ENCODE measurements at regions not wholly inside any gene's neighbourhood (a gene's known extent, or its start where the extent isn't known, plus 50 kb on each side); places are given as distances from the start of the nearest gene placed in this dataset.
"Not testable (repeated sequence)": the region's sequence is repeated elsewhere in the genome, so short reads cannot be mapped to it uniquely, and the experiment has no call there.

DNA sequence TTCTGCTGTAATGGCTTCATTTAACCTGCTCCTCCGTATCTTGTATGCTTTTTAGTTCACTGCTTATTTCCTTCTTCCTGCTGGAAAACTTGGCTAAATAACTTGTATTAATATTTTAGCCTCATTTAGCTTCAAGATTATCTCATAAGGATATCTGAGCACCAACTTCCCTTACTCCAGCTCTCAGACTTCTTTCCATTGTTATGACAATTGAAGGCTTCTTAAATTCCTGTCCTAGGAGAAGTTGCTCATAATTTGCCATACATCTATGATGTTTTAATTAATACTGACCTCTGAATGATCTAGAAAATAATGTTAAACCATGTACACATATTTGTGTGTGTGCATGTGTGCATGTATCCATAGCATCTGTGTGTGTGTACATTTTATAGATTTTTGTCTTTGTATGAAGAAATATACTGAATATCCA, 1524.4 kb upstream of the TPTE start:
- H3K27me3 ChIP-seq (ENCODE audit: insufficient read depth, poor library complexity, severe bottlenecking), result no peaks in the 10 kb centered on the region
- H3K27ac ChIP-seq (replicated peaks), result no peak overlapping the region
- H3K4me3 ChIP-seq (replicated peaks; ENCODE audit: insufficient read depth, low read length), result no peak overlapping the region
- TF ChIP-seq, protein P1, sequence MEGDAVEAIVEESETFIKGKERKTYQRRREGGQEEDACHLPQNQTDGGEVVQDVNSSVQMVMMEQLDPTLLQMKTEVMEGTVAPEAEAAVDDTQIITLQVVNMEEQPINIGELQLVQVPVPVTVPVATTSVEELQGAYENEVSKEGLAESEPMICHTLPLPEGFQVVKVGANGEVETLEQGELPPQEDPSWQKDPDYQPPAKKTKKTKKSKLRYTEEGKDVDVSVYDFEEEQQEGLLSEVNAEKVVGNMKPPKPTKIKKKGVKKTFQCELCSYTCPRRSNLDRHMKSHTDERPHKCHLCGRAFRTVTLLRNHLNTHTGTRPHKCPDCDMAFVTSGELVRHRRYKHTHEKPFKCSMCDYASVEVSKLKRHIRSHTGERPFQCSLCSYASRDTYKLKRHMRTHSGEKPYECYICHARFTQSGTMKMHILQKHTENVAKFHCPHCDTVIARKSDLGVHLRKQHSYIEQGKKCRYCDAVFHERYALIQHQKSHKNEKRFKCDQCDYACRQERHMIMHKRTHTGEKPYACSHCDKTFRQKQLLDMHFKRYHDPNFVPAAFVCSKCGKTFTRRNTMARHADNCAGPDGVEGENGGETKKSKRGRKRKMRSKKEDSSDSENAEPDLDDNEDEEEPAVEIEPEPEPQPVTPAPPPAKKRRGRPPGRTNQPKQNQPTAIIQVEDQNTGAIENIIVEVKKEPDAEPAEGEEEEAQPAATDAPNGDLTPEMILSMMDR (IDR thresholded peaks at IDR 0.05; ENCODE audit: insufficient read depth, low read length), result no peak
- TF ChIP-seq POLR2AphosphoS5 (IDR thresholded peaks at IDR 0.05; ENCODE audit: low read depth) (no peak), GABPA (IDR thresholded peaks at IDR 0.05; ENCODE audit: low read depth) (no peak), SPI1 (IDR thresholded peaks at IDR 0.05; ENCODE audit: borderline replicate concordance, low read depth) (no peak)
- TF ChIP-seq, protein P2, sequence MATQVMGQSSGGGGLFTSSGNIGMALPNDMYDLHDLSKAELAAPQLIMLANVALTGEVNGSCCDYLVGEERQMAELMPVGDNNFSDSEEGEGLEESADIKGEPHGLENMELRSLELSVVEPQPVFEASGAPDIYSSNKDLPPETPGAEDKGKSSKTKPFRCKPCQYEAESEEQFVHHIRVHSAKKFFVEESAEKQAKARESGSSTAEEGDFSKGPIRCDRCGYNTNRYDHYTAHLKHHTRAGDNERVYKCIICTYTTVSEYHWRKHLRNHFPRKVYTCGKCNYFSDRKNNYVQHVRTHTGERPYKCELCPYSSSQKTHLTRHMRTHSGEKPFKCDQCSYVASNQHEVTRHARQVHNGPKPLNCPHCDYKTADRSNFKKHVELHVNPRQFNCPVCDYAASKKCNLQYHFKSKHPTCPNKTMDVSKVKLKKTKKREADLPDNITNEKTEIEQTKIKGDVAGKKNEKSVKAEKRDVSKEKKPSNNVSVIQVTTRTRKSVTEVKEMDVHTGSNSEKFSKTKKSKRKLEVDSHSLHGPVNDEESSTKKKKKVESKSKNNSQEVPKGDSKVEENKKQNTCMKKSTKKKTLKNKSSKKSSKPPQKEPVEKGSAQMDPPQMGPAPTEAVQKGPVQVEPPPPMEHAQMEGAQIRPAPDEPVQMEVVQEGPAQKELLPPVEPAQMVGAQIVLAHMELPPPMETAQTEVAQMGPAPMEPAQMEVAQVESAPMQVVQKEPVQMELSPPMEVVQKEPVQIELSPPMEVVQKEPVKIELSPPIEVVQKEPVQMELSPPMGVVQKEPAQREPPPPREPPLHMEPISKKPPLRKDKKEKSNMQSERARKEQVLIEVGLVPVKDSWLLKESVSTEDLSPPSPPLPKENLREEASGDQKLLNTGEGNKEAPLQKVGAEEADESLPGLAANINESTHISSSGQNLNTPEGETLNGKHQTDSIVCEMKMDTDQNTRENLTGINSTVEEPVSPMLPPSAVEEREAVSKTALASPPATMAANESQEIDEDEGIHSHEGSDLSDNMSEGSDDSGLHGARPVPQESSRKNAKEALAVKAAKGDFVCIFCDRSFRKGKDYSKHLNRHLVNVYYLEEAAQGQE (IDR thresholded peaks at IDR 0.05; ENCODE audit: insufficient replicate concordance, low read depth), result no peak
- no peak for DNase-seq (ENCODE audit: low read depth in 1 of 2, low spot score in 1 of 2)

DNA sequence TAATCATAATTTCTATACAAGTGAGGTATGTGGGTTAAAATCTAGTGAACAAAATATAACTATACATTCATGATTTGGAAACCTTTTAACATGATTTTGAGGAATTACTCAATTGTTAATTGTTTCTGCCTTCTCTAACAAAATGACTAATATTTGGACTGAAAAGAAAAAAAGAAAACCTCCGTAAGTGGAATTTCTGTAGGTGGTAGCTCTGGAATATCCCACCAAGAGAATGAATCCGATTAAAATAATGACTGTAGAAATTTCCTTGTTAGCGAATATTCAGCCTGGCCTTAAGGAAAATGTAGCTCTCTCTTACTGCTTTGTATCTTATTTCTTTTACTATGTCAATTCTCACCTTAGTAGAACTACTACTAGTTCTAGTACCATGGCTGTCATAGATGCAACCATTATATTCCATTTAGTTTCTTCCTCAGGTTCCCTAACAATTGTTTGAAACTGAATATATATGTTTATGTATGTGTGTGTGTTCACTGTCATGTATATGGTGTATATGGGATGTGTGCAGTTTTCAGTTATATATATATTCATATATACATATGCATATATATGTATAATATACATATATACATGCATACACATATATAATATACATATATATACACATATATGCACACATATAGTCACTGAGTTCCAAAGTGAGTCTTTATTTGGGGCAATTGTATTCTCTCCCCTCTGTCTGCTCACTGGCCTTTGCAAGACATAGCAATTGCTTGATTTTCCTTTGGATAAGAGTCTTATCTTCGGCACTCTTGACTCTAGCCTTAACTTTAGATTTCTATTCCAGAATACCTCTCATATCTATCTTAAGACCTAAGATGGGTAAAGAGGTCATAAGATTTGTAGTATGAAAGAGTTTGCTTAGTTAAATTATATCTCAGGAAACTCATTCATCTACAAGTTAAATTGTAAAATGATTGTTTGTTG, 1523.7 kb upstream of the TPTE start:
- not testable (repeated sequence) for H3K27ac ChIP-seq (replicated peaks); H3K27me3 ChIP-seq (ENCODE audit: insufficient read depth, poor library complexity, severe bottlenecking); H3K4me3 ChIP-seq (replicated peaks; ENCODE audit: insufficient read depth, low read length); DNase-seq (ENCODE audit: low read depth in 1 of 2, low spot score in 1 of 2)

DNA sequence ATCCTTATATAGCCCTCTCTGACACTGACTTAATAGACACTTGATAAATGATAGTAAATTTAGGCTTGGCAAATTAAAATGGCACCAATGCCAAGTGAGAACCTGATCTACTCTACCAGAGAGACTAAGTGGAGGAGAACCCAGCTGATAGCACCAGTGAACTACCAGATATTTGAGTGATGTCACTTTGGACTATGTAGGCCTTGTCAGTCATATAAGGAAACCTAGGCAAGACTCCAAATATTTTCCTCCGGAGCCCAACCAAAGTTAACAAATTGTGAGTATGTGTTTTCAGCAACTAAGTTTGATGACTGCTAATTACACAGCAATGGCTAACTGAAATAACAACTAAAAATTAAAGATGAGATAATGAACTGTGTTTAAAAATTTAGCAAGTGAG, 1522.9 kb upstream of the TPTE start:
- not testable (repeated sequence) for H3K27ac ChIP-seq (replicated peaks); H3K4me3 ChIP-seq (replicated peaks; ENCODE audit: insufficient read depth, low read length); DNase-seq (ENCODE audit: low read depth in 1 of 2, low spot score in 1 of 2); H3K27me3 ChIP-seq (ENCODE audit: insufficient read depth, poor library complexity, severe bottlenecking)

DNA sequence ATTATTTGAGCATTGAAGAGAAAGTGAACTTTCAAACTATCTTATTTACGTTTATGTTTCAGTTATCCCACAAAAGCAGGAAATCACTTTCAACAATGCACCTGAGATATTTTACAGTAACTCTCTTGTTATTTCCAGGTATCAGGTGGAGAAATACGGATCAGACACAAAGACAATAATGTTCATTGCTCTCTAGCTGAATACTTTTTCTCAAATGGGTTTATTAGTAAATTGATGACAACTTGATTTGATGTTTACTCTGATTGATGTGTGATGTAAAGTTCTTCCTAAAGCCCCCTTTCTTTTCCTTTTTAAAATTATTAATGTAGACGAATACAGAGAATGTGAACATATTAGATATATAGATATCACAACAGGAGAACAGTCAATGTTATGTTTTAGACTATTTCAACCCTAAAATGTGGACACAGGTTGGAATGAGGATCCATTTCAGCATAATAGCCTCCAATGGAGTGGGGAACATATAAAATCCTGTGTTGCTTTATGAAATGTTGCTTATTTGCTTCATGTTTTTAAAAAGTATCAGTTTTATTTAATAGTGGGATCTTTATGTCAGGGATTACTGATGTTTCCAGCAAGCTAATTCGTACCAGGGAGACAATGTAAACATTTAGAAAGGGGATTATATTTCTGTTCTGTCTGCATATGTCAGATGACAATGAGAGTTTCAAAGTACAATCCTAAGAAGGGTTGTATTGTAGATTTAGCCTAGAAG, 1522.3 kb upstream of the TPTE start:
- no peaks in the 10 kb centered on the region for H3K27me3 ChIP-seq (ENCODE audit: insufficient read depth, poor library complexity, severe bottlenecking)
- TF ChIP-seq, protein P1 (IDR thresholded peaks at IDR 0.05; ENCODE audit: insufficient read depth, low read length), result no peak
- TF ChIP-seq POLR2AphosphoS5 (IDR thresholded peaks at IDR 0.05; ENCODE audit: low read depth) (no peak), SPI1 (IDR thresholded peaks at IDR 0.05; ENCODE audit: borderline replicate concordance, low read depth) (no peak)
- TF ChIP-seq, protein P2 (IDR thresholded peaks at IDR 0.05; ENCODE audit: insufficient replicate concordance, low read depth), result no peak
- no peak overlapping the region for H3K4me3 ChIP-seq (replicated peaks; ENCODE audit: insufficient read depth, low read length)

DNA sequence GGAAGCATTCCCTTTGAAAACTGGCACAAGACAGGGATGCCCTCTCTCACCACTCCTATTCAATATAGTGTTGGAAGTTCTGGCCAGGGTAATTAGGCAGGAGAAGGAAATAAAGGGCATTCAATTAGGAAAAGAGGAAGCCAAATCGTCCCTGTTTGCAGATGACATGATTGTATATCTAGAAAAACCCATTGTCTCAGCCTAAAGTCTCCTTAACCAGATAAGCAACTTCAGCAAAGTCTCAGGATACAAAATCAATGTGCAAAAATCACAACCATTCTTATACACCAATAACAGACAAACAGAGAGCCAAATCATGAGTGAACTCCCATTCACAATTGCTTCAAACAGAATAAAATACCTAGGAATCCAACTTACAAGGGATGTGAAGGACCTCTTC, 1521.3 kb upstream of the TPTE start:
- DNase-seq (ENCODE audit: low read depth in 1 of 2, low spot score in 1 of 2); H3K27ac ChIP-seq (replicated peaks); H3K4me3 ChIP-seq (replicated peaks; ENCODE audit: insufficient read depth, low read length); H3K27me3 ChIP-seq (ENCODE audit: insufficient read depth, poor library complexity, severe bottlenecking): not testable (repeated sequence)

More for the DNA sequence above, 1522.3 kb upstream of the TPTE start:
- no peak for DNase-seq (ENCODE audit: low read depth in 1 of 2, low spot score in 1 of 2)
- no peak overlapping the region for H3K27ac ChIP-seq (replicated peaks)

DNA sequence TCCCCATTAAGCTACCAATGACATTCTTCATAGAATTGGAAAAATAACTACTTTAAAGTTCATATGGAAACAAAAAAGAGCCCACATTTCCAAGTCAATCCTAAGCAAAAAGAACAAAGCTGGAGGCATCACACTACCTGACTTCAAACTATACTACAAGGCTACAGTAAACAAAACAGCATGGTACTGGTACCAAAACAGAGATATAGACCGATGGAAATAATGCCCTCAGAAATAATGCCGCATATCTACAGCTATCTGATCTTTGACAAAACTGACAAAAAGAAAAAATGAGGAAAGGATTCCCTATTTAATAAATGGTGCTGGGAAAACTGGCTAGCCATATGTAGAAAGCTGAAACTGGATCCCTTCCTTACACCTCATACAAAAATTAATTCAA, 1520.7 kb upstream of the TPTE start:
- not testable (repeated sequence) for H3K4me3 ChIP-seq (replicated peaks; ENCODE audit: insufficient read depth, low read length); DNase-seq (ENCODE audit: low read depth in 1 of 2, low spot score in 1 of 2); H3K27me3 ChIP-seq (ENCODE audit: insufficient read depth, poor library complexity, severe bottlenecking); H3K27ac ChIP-seq (replicated peaks)

DNA sequence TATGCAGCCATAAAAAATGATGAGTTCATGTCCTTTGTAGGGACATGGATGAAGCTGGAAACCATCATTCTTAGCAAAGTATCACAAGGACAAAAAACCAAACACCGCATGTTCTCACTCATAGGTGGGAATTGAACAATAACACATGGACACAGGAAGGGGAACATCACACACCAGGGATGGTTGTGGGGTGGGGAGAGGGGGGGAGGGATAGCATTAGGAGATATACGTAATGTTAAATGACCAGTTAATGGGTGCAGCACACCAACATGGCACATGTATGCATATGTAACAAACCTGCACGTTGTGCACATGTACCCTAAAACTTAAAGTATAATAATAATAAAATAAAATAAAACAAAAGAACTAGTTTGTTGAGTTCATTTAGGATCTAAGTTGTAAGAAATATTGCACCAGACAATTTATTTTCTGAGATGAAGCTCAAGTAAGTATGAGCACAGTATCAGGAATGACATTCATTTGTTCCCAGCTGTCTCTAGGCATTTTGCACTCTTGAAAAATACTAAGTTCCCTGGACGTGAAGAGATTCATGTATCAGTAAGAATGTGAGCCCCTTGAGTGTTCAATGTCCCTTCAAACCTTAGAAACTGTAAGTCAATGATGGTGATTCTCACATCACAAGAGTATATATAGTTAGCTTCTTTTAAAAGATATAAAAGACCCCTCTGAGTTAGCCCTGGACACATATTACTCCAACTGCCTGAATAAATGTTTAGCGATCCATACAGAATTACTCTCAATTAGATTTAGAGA, 1519.3 kb upstream of the TPTE start:
- H3K4me3 ChIP-seq (replicated peaks; ENCODE audit: insufficient read depth, low read length); DNase-seq (ENCODE audit: low read depth in 1 of 2, low spot score in 1 of 2); H3K27ac ChIP-seq (replicated peaks); H3K27me3 ChIP-seq (ENCODE audit: insufficient read depth, poor library complexity, severe bottlenecking): not testable (repeated sequence)

Data from HL-60 (cell line).